ENCODE measurements at regions not wholly inside any gene's neighbourhood (a gene's known extent, or its start where the extent isn't known, plus 50 kb on each side); places are given as distances from the start of the nearest gene placed in this dataset.
"Not testable (repeated sequence)": the region's sequence is repeated elsewhere in the genome, so short reads cannot be mapped to it uniquely, and the experiment has no call there.

- no peak for DNase-seq
Measured at GRCh38 chrX:14347523-14347922, 181.8 kb upstream of the GLRA2 start.

- no peak for DNase-seq
Measured at GRCh38 chrX:14344172-14344940, 185.0 kb upstream of the GLRA2 start.

DNA sequence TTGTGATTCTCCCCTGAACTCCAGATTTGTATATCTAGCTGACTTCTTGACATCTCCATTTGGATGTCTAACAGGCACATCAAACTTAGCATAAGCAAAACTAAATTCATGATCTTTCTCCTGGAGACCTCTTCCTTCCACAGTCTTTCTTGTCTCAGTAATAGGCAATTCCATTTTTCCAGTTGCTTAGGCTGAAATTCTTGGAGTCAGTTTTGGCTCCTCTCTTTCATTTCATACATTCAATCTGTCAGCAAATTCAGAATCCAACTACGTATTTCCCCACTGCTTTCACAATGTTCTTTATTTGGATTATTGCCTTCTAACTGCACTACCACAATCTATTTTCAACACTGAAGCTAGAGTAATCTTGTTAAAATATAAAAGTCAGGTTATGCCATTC, 219.9 kb upstream of the GLRA2 start:
- DNase-seq: no peak

DNA sequence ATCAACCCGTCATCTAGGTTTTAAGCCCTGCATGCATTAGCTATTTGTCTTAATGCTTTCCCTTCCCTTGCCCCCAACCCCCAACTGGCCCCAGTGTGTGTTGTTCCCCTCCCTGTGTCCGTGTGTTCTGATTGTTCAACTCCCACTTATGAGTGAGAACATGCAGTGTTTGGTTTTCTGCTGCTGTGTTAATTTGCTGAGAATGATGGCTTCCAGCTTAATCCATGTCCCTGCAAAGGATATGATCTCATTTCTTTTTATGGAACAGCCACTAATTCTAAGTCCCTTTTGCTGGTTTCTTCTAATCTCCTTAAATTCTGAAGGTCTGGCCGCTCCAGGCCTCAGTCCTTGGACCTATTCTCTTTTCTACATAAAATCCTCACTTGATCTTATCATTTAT, 220.4 kb upstream of the GLRA2 start:
- DNase-seq: not testable (repeated sequence)

DNA sequence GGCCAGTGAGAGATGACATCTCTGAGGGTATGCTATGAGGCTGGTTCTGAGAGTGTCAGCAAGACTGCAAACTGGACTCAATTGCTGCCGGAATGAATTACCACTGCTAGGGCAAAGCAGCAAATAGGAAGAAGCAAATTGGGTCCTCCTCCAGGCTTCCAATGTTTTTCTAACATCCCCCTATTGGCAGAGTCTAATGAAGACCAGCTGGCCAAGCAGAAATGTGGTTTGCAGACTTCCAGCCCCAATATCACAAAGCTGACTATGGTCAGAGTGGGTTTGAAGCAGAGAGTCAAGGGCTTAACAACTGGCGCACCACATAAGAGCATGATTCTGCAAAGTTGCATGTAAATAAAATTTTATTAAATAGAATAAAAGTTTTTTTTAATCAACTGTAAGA, 225.4 kb upstream of the GLRA2 start:
- no peak for DNase-seq

GRCh38 chrX:14302561-14302960, 226.8 kb upstream of the GLRA2 start:
- not testable (repeated sequence) for DNase-seq

DNA sequence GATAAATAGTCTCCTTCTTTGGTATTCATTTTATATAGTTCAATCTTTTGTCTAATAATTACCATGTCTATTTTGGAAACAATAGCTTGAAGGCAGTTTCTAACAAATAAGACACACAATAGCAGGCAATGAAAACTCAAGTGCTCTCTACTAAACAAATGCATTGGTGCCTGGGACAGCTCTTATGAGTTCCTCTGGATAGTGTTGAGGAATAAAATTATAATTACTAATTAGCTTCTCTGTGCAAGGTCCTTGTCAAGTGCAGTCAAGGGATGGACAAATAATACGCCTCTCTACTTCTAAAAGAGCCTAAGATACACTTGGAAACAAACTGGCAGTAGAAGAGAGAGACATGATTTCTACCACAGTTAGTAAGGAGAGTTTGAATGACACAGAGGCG, 229.0 kb upstream of the GLRA2 start:
- DNase-seq: no peak

DNA sequence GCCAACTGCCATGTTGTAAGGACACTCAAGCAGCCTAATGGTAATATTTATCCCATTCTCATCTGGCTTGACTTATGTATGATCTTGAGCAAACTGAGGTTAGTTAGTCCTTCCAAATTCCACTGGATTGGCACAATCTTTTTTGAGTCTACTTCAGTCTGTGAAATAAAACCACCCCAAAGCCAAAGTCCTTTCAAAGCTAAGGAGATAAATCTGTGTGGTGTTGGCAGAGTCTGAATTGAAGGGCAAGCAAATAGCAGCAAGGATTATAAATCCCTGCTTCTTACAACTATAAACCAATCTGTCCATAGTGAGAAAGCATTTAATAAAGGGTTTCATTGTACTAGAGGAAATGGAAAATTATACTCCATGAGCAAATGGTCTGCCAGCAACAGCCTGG, 233.9 kb upstream of the GLRA2 start:
- DNase-seq: no peak

DNA sequence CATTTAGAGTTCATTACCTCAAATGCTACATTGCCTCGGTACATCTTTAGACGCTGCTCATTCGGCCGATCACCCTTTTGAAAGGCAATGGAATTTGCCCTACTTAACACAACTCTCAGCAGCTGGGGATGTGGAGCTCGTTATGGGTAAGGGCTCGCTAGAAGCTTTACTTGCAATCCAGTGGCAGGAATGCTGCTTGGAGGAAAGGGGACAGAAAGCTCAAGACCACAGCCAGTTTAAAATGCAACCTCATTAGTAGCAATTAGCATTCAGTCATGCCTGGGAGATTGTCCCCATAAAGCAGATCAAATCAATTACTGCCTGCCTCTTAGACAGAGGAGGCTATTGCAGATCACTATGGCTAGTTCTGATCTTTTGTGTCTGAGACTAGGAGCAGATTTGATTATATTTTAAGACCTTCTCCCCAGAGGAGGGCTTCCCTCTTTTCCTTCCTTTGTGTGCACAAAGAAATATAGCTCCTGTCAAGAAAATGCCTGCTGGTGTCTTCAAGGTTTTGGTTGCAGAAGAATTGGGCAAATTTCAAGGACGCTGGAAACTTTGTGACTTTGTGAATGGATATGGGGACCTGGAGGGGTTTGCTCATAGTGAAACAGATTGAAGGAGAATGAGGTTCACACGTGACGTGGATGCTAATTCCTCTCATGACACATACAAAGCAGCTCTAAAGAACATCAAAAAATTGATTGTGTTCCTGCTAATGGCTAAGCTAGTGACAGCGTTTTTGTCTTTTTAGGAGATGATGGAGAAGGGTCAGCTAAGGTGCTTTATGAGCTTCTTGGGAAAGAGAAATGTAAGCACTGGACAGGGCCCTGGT, 237.5 kb upstream of the GLRA2 start:
- DNase-seq: no peak

GRCh38 chrX:14290335-14290734, 239.0 kb upstream of the GLRA2 start:
- no peak for DNase-seq

DNA sequence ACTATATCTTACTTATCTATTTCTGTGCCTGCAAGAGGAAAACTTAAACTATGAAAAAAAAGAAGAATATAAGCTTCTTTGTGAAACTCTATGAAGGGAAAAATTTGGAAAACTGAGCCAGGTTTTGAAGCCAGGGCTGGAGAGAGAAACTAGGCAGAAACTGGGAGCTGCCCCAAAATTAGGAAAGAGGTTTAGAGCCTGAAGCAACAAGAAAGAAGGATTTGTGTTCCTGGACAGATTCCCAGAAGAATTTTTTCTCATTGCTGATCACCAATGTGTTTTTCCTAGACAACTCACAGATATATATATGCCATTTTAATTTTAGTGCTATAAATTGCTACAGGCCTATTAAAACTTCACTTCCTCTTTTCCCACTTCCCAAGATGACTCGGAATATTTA, 245.0 kb upstream of the GEMIN8 start:
- no peak for DNase-seq

DNA sequence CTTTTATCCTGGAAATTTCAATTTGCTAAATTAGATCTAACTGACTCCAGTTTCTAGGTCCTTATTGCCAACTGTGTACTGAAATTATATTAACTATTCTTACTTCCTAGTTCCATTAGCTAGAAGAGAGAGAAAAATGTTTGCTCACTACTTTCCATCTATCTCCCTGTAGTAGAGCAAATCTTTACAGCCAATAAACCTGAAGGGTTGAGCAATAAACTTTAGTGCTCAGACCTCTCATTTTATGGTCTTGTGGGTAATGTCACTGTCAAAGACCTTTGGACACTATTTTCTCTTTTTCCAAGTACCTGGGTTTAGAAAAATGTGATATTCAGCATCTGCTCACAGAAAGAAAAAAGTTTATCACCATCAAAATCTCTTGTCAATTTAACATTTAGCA, 237.5 kb upstream of the GEMIN8 start:
- DNase-seq: no peak

- no peak for DNase-seq
Measured at GRCh38 chrX:14266705-14267104, 237.0 kb upstream of the GEMIN8 start.

DNA sequence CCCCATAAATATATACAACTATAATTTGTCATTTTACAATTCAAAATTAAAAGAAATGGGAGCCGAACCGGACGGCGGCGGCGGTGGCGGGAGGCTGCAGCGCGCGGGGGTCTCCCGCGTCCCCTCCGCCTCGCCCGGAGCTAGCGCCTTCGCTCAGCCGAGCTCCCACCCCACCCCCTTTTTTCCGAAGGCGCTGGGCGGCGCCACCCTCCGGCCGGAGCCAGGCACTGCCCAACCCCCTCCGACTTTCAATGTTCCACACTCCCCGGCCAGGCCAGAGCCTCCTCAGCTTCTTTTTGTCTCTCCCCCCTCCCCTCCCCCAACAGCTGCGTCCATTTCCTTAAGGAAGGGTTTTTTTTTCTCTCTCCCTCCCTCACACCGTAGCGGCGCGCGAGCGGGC, 214.1 kb upstream of the GEMIN8 start:
- no peak for DNase-seq

- DNase-seq: no peak
Measured at GRCh38 chrX:14235004-14235403, 205.3 kb upstream of the GEMIN8 start.

- peak; percentile 42 for DNase-seq
Measured at GRCh38 chrX:14232688-14233087, 203.0 kb upstream of the GEMIN8 start.

- DNase-seq: no peak
Measured at GRCh38 chrX:14228611-14229010, 198.9 kb upstream of the GEMIN8 start.

GRCh38 chrX:14220386-14220944, 190.8 kb upstream of the GEMIN8 start:
- DNase-seq: no peak

GRCh38 chrX:14209034-14209433, 179.3 kb upstream of the GEMIN8 start:
- no peak for DNase-seq

GRCh38 chrX:14194711-14195110, 165.0 kb upstream of the GEMIN8 start:
- no peak for DNase-seq

DNA sequence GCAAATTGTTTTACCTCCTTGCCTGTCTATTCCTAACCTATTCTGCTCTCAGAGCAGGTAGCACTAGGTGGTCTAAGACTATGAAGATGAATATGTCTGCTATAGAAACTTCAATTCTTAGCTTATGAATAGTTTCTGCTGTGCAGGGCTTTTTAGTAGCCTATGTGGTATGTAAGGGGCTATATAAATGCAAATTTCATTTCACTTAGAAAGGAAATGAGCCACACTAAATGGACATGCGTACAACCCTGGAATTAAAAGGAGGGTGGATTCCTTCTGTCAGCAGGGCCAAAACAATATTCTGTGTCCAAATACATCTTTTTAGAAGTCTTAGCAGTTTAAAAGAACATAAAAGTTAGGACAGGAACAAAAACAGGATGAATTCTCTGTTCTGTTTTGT, 163.9 kb upstream of the GEMIN8 start:
- DNase-seq: no peak

DNA sequence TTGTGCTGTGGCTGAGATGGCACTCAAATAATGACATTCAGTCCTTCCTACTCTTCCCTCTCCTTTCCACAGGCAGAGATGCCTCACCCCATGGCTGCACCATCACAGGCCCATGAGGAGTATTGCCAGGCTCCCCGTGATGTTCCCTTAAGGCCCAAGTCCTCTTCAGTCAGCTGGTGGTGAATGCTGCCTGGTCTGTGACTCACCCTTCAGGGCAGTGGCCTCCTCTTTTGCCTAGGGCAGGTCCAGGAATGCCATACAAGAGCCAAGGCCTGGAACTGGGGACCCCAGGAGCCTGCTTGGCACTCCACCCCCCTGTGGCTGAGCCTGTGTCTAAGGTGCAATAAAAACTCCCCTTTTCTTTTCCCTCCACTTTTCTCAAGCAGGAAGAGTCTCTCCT, 144.2 kb upstream of the GEMIN8 start:
- DNase-seq: no peak

- no peak for DNase-seq
Measured at GRCh38 chrX:14164828-14165227, 135.1 kb upstream of the GEMIN8 start.

GRCh38 chrX:14125462-14125861, 95.8 kb upstream of the GEMIN8 start:
- peak; percentile 22 for DNase-seq

Measured in NCI-H146 (cell line).